ENCODE measurements at regions not wholly inside any gene's neighbourhood (a gene's known extent, or its start where the extent isn't known, plus 50 kb on each side); places are given as distances from the start of the nearest gene placed in this dataset.

GRCh38 chr16:79757968-79758367 lies 157.4 kb upstream of the MAF start:
- in situ Hi-C loops (cut with MboI; ENCODE audit: low pct_unique_long_range_greater_than_20kb, low sequenced_read_pairs, unreplicated experiment): no loop called here
- no peak for TF ChIP-seq CTCF (IDR thresholded peaks at IDR 0.05; ENCODE audit: extremely low read depth, insufficient read depth, missing control alignments)
- no peak for DNase-seq (ENCODE audit: low spot score)

- DNase-seq (ENCODE audit: low spot score): no peak
- no peak for TF ChIP-seq CTCF (IDR thresholded peaks at IDR 0.05; ENCODE audit: extremely low read depth, insufficient read depth, missing control alignments)
- in situ Hi-C loops (cut with MboI; ENCODE audit: low pct_unique_long_range_greater_than_20kb, low sequenced_read_pairs, unreplicated experiment): no loop called here
These were observed 156.6 kb upstream of the MAF start for GRCh38 chr16:79757163-79757562.

GRCh38 chr16:79756571-79756970 lies 156.0 kb upstream of the MAF start:
- no peak for DNase-seq (ENCODE audit: low spot score)
- in situ Hi-C loops (cut with MboI; ENCODE audit: low pct_unique_long_range_greater_than_20kb, low sequenced_read_pairs, unreplicated experiment): no loop called here
- no peak for TF ChIP-seq CTCF (IDR thresholded peaks at IDR 0.05; ENCODE audit: extremely low read depth, insufficient read depth, missing control alignments)

GRCh38 chr16:79754501-79754900 lies 154.0 kb upstream of the MAF start:
- DNase-seq (ENCODE audit: low spot score): no peak
- in situ Hi-C loops (cut with MboI; ENCODE audit: low pct_unique_long_range_greater_than_20kb, low sequenced_read_pairs, unreplicated experiment): no loop called here
- TF ChIP-seq CTCF (IDR thresholded peaks at IDR 0.05; ENCODE audit: extremely low read depth, insufficient read depth, missing control alignments): no peak

GRCh38 chr16:79754081-79754480 lies 153.5 kb upstream of the MAF start:
- no peak for TF ChIP-seq CTCF (IDR thresholded peaks at IDR 0.05; ENCODE audit: extremely low read depth, insufficient read depth, missing control alignments)
- in situ Hi-C loops (cut with MboI; ENCODE audit: low pct_unique_long_range_greater_than_20kb, low sequenced_read_pairs, unreplicated experiment): no loop called here
- DNase-seq (ENCODE audit: low spot score): no peak

GRCh38 chr16:79753286-79753685 lies 152.7 kb upstream of the MAF start:
- no peak for DNase-seq (ENCODE audit: low spot score)
- no peak for TF ChIP-seq CTCF (IDR thresholded peaks at IDR 0.05; ENCODE audit: extremely low read depth, insufficient read depth, missing control alignments)
- in situ Hi-C loops (cut with MboI; ENCODE audit: low pct_unique_long_range_greater_than_20kb, low sequenced_read_pairs, unreplicated experiment): no loop called here

- in situ Hi-C loops (cut with MboI; ENCODE audit: low pct_unique_long_range_greater_than_20kb, low sequenced_read_pairs, unreplicated experiment): no loop called here
- DNase-seq (ENCODE audit: low spot score): no peak
- no peak for TF ChIP-seq CTCF (IDR thresholded peaks at IDR 0.05; ENCODE audit: extremely low read depth, insufficient read depth, missing control alignments)
These were observed 151.9 kb upstream of the MAF start for GRCh38 chr16:79752396-79752795.

Data from GM13977 (cell line).